Ovary (tissue), 3 donors: ENCODE measurements at regions not wholly inside any gene's neighbourhood (a gene's known extent, or its start where the extent isn't known, plus 50 kb on each side); places are given as distances from the start of the nearest gene placed in this dataset.

Source experiments
- CTCF ChIP-seq, 3 donors: fragments of 450-650 bp in 2 of 3; fragments of 200-600 bp in 1 of 3; IDR thresholded peaks; one replicate each; pipeline versions ENCODE4 v1.5.1 to v1.8.0; 2016 to 2022; ENCODE audit warnings: antibody characterized with exemption in 3 of 3, mild to moderate bottlenecking in 1 of 3
- EP300 ChIP-seq: sonication (generic); formaldehyde crosslinking; IDR thresholded peaks from one replicate; pipeline ENCODE4 v1.6.1; 2017; ENCODE audit warnings: antibody characterized with exemption
- POLR2A ChIP-seq: fragments of 450-650 bp; IDR thresholded peaks from one replicate; pipeline ENCODE4 v1.6.1; 2017; ENCODE audit warnings: antibody characterized with exemption, mild to moderate bottlenecking, moderate library complexity
- donor health status: DM: no; HTN: no; CAD: no.

- TF ChIP-seq CTCF (IDR thresholded peaks at IDR 0.05) (no peak), POLR2A (no peak), EP300 (no peak)
These were observed 113.1 kb downstream of the ZNF621 start for GRCh38 chr3:40637906-40638305.
